HCT116 (cell line): ENCODE measurements at regions not wholly inside any gene's neighbourhood (a gene's known extent, or its start where the extent isn't known, plus 50 kb on each side); places are given as distances from the start of the nearest gene placed in this dataset.

Experiments used
- ATAC-seq: fragments of 200-7000 bp; cut with Tn5 transposase; 2 replicates; pipeline ENCODE4 v1.9.1; 2020; ENCODE audit warnings: mild to moderate bottlenecking, moderate library complexity
- BruUV-seq: library from RNA; stranded (reverse); fragments of 400-500 nt; replicated peaks from 2 replicates; lab custom pipeline; 2021; lab: Mats Ljungman, UMichigan
- CTCF ChIA-PET: fragments of 300-600 bp; sonication (Branson Sonifier 250); formaldehyde crosslinking; loops from one replicate; lab custom pipeline; 2021; ENCODE audit warnings: antibody characterized with exemption; lab: Charles Lee
- POLR2A ChIA-PET: fragments of 300-600, 350-600 bp; sonication (Branson Sonifier 250); formaldehyde crosslinking; loops from one replicate; lab custom pipeline; 2021; ENCODE audit warnings: antibody characterized with exemption; lab: Charles Lee
- RAD21 ChIA-PET, 2 experiments: fragments of 300-600 bp; sonication (Branson Sonifier 250); formaldehyde crosslinking; loops; one replicate each; lab custom pipeline; 2023; ENCODE audit warnings: low total read pairs in 2 of 2; ENCODE audit not compliant: uncharacterized antibody in 2 of 2, unreplicated experiment in 2 of 2, low non-redundant PET in 1 of 2; lab: Charles Lee
- DNase-seq: peaks from one replicate; pipeline ENCODE4 v3.0.0-alpha.2; 2010; ENCODE audit warnings: low read depth, low spot score
- H2AFZ ChIP-seq: fragments of 200-600 bp; shearing (Covaris generic), sonication (generic); 2 replicates; pipeline ENCODE4 v1.6.1; 2017; ENCODE audit warnings: low read depth, mixed run types, mixed read lengths, antibody characterized with exemption, low read length; ENCODE audit not compliant: poor library complexity, severe bottlenecking
- H3K27ac ChIP-seq: 2 replicates; pipeline ENCODE4 v1.5.1; 2012; ENCODE audit warnings: low read depth, low read length
- H3K27me3 ChIP-seq: fragments of 200-600 bp; sonication (generic); 2 replicates; pipeline ENCODE4 v1.6.1; 2016; ENCODE audit warnings: mixed run types, low read length, mixed read lengths; ENCODE audit not compliant: insufficient read depth
- H3K36me3 ChIP-seq, 2 experiments: fragments of 200-500 bp in 1 of 2; fragments of 200-600 bp in 1 of 2; sonication (Bioruptor generic) in 1 of 2; sonication (generic) in 1 of 2; 2 replicates each; pipeline versions ENCODE4 v1.5.1 to v1.6.1; 2014 to 2016; ENCODE audit warnings: low read length in 2 of 2, inconsistent platforms in 1 of 2, mixed read lengths in 1 of 2, mixed run types in 1 of 2; ENCODE audit not compliant: insufficient read depth in 2 of 2, control insufficient read depth in 1 of 2
- H3K4me1 ChIP-seq, 2 experiments: fragments of 200-600 bp in 1 of 2; sonication (generic) in 1 of 2; 2 replicates each; pipeline versions ENCODE4 v1.5.1 to v1.6.1; 2012 to 2017; ENCODE audit warnings: low read length in 2 of 2, inconsistent platforms in 1 of 2, mild to moderate bottlenecking in 1 of 2, mixed read lengths in 1 of 2, mixed run types in 1 of 2, moderate library complexity in 1 of 2; ENCODE audit not compliant: insufficient read depth in 2 of 2, control insufficient read depth in 1 of 2
- H3K4me2 ChIP-seq: fragments of 200-600 bp; sonication (generic); 2 replicates; pipeline ENCODE4 v1.6.1; 2017; ENCODE audit warnings: mixed run types, low read length, mixed read lengths
- H3K4me3 ChIP-seq, 2 experiments: fragments of 200-600 bp in 1 of 2; sonication (generic) in 1 of 2; replicated peaks in 1 of 2; 2 replicates each; pipeline ENCODE4 v1.5.1; 2011 to 2016; ENCODE audit warnings: low read length in 2 of 2, control low read depth in 1 of 2, low read depth in 1 of 2, mild to moderate bottlenecking in 1 of 2, mixed read lengths in 1 of 2, mixed run types in 1 of 2
- H3K79me2 ChIP-seq: fragments of 200-600 bp; sonication (generic); 2 replicates; pipeline ENCODE4 v1.6.1; 2017; ENCODE audit warnings: mild to moderate bottlenecking, mixed run types, low read length, moderate library complexity, mixed read lengths; ENCODE audit not compliant: insufficient read depth
- H3K9ac ChIP-seq: fragments of 200-600 bp; sonication (generic); 2 replicates; pipeline ENCODE4 v1.6.1; 2016; ENCODE audit warnings: low read length, mixed read lengths
- H3K9me2 ChIP-seq: fragments of 200-600 bp; sonication (generic), shearing (Covaris generic); 2 replicates; pipeline ENCODE4 v1.6.1; 2017; ENCODE audit warnings: mixed run types, mild to moderate bottlenecking, moderate library complexity; ENCODE audit not compliant: insufficient read depth
- H3K9me3 ChIP-seq, 2 experiments: fragments of 200-500 bp in 1 of 2; fragments of 200-600 bp in 1 of 2; sonication (Bioruptor generic) in 1 of 2; sonication (generic) in 1 of 2; 2 replicates each; pipeline ENCODE4 v1.6.1; 2014 to 2017; ENCODE audit warnings: low read length in 2 of 2, mixed read lengths in 2 of 2, inconsistent platforms in 1 of 2, low read depth in 1 of 2, mild to moderate bottlenecking in 1 of 2, mixed run types in 1 of 2, moderate library complexity in 1 of 2; ENCODE audit not compliant: control insufficient read depth in 1 of 2, insufficient read depth in 1 of 2
- H4K20me1 ChIP-seq: fragments of 200-600 bp; sonication (generic), shearing (Covaris generic); 2 replicates; pipeline ENCODE4 v1.6.1; 2017; ENCODE audit warnings: mixed run types, mild to moderate bottlenecking, moderate library complexity; ENCODE audit not compliant: insufficient read depth
- ZFX ChIP-seq: fragments of 450-650 bp; IDR thresholded peaks from 2 replicates; pipeline ENCODE4 v1.6.1; 2017
- ZNF274 ChIP-seq: fragments of 200-500 bp; sonication (Bioruptor generic); IDR thresholded peaks from 2 replicates; pipeline ENCODE4 v1.6.1; 2014; ENCODE audit warnings: mild to moderate bottlenecking, low read depth, low read length, inconsistent platforms
- intact Hi-C: fragments of 100-400 bp; cut with micrococcal nuclease; formaldehyde crosslinking; loops from 2 replicates; pipeline ENCODE4 v1.10.0; 2022
- TF ChIP-seq, protein P1 (sequence below): IDR thresholded peaks from 2 replicates; pipeline ENCODE4 v1.6.1; 2011; ENCODE audit warnings: mild to moderate bottlenecking, low read length, moderate library complexity; ENCODE audit not compliant: insufficient replicate concordance; ENCODE audit errors: extremely low read depth
- TF ChIP-seq, protein P2 (sequence below): IDR thresholded peaks from 2 replicates; pipeline ENCODE4 v1.6.1; 2012
- TF ChIP-seq, protein P3 (sequence below): IDR thresholded peaks from 2 replicates; pipeline ENCODE4 v1.6.1; 2012; ENCODE audit warnings: low read depth

DNA sequence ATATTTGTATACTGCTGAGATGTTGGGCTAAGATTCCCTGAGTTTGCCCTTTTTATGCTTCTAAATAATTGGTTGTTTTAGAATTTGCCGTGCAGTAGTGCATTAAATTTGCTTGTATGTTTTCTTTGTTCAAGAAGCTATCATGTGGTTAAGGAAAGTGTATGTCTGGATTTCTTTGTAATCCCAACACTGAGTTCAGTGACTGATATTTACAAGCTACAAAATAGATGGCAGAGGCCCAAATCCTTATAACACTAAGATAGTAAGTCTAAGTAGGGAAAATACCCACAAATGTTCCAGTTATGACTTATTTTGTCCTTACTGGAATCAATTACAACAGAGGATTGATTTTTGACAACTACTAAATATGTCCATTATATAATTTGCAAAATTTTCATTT is 435.0 kb upstream of the KLF12 start:
- TF ChIP-seq ZFX (no peak), ZNF274 (no peak)
- TF ChIP-seq, protein P1, sequence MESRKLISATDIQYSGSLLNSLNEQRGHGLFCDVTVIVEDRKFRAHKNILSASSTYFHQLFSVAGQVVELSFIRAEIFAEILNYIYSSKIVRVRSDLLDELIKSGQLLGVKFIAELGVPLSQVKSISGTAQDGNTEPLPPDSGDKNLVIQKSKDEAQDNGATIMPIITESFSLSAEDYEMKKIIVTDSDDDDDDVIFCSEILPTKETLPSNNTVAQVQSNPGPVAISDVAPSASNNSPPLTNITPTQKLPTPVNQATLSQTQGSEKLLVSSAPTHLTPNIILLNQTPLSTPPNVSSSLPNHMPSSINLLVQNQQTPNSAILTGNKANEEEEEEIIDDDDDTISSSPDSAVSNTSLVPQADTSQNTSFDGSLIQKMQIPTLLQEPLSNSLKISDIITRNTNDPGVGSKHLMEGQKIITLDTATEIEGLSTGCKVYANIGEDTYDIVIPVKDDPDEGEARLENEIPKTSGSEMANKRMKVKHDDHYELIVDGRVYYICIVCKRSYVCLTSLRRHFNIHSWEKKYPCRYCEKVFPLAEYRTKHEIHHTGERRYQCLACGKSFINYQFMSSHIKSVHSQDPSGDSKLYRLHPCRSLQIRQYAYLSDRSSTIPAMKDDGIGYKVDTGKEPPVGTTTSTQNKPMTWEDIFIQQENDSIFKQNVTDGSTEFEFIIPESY = no peak
- TF ChIP-seq, protein P2, sequence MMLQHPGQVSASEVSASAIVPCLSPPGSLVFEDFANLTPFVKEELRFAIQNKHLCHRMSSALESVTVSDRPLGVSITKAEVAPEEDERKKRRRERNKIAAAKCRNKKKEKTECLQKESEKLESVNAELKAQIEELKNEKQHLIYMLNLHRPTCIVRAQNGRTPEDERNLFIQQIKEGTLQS = no peak
- intact Hi-C loops = no loop called here
- Histone ChIP-seq H4K20me1 (no peaks in the 10 kb centered on the region; the same call in 1 of the 2 replicates), H3K4me3 (no peak overlapping the region), H2AFZ (no peak overlapping the region), H3K4me2 (no peak overlapping the region), H3K4me1 (no peaks in the 10 kb centered on the region), H3K9me2 (no peaks in the 10 kb centered on the region), H3K27ac (no peak overlapping the region), H3K27me3 (0 out of 2 replicates have a peak, but pooled peaks cover 4% of the 10 kb centered on the region), H3K79me2 (no peaks in the 10 kb centered on the region), H3K9me3 (no peaks in the 10 kb centered on the region), H3K9ac (no peak overlapping the region), H3K36me3 (no peaks in the 10 kb centered on the region)
- ChIA-PET RAD21 (no interaction called here), CTCF (no interaction called here), POLR2A (no interaction called here)
- DNase-seq (no peak), ATAC-seq (no peak)
- no TSS peak for BruUV-seq

DNA sequence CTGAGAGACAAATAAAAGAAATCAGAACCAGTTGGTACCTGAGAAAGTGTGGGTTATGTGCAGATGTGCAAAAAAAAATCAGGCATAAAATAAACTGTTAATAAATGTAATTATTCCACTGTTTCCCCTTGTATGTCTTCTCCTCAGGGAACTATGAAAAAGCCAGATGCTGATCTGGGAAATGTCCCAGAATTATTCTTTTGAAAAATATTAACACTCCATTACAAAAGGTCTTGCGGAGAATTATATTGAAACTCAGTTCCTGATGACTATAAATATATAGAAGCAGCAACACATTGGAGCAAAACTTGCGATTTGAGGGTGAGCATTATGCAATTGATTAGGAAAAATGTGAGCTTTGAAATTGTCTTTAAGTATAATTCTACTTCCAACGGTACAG is 433.3 kb upstream of the KLF12 start:
- ATAC-seq (no peak), DNase-seq (no peak)
- no peak overlapping the region for H3K4me2 ChIP-seq
- CTCF ChIA-PET = no interaction called here
- BruUV-seq = no TSS peak
- H3K9me2 ChIP-seq = no peaks in the 10 kb centered on the region
- no peaks in the 10 kb centered on the region for H3K9me3 ChIP-seq
- TF ChIP-seq, protein P3, sequence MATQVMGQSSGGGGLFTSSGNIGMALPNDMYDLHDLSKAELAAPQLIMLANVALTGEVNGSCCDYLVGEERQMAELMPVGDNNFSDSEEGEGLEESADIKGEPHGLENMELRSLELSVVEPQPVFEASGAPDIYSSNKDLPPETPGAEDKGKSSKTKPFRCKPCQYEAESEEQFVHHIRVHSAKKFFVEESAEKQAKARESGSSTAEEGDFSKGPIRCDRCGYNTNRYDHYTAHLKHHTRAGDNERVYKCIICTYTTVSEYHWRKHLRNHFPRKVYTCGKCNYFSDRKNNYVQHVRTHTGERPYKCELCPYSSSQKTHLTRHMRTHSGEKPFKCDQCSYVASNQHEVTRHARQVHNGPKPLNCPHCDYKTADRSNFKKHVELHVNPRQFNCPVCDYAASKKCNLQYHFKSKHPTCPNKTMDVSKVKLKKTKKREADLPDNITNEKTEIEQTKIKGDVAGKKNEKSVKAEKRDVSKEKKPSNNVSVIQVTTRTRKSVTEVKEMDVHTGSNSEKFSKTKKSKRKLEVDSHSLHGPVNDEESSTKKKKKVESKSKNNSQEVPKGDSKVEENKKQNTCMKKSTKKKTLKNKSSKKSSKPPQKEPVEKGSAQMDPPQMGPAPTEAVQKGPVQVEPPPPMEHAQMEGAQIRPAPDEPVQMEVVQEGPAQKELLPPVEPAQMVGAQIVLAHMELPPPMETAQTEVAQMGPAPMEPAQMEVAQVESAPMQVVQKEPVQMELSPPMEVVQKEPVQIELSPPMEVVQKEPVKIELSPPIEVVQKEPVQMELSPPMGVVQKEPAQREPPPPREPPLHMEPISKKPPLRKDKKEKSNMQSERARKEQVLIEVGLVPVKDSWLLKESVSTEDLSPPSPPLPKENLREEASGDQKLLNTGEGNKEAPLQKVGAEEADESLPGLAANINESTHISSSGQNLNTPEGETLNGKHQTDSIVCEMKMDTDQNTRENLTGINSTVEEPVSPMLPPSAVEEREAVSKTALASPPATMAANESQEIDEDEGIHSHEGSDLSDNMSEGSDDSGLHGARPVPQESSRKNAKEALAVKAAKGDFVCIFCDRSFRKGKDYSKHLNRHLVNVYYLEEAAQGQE = no peak
- TF ChIP-seq, all 23 proteins: peak for 0
- Histone ChIP-seq H3K27ac (no peak overlapping the region), H2AFZ (no peak overlapping the region), H3K79me2 (no peaks in the 10 kb centered on the region), H3K4me3 (no peak overlapping the region), H3K36me3 (no peaks in the 10 kb centered on the region), H3K9ac (no peak overlapping the region), H3K4me1 (no peaks in the 10 kb centered on the region), H4K20me1 (no peaks in the 10 kb centered on the region; the same call in 1 of the 2 replicates), H3K27me3 (0 out of 2 replicates have a peak, but pooled peaks cover 4% of the 10 kb centered on the region)
- RAD21 ChIA-PET = no interaction called here
- intact Hi-C loops = no loop called here
- POLR2A ChIA-PET = no interaction called here
